ENCODE measurements at regions not wholly inside any gene's neighbourhood (a gene's known extent, or its start where the extent isn't known, plus 50 kb on each side); places are given as distances from the start of the nearest gene placed in this dataset.

GRCh38 chr15:100764778-100765466 lies 114.7 kb upstream of the ALDH1A3 start:
- ATAC-seq = no peak
- no peaks in the 10 kb centered on the region for H3K27me3 ChIP-seq
- WGBS (ENCODE audit: insufficient coverage, low coverage, low lambda C conversion rate, missing lambda C conversion rate) = 48% methylated on average over 5 of the region's 9 CpGs
- intact Hi-C loops (cut with DNase I) = no loop called here
- no peak overlapping the region for H3K4me3 ChIP-seq
- no peak overlapping the region for H3K27ac ChIP-seq
- peak in 2 of 3 donors; percentile 27 to 42 for DNase-seq
- no peaks in the 10 kb centered on the region for H3K4me1 ChIP-seq
- H3K9me3 ChIP-seq = no peaks in the 10 kb centered on the region
- H3K36me3 ChIP-seq = no peaks in the 10 kb centered on the region
- TF ChIP-seq POLR2A (IDR thresholded peaks at IDR 0.05) = no peak
- TF ChIP-seq CTCF (IDR thresholded peaks at IDR 0.05) = no peak

GRCh38 chr15:100765467-100766241 lies 114.0 kb upstream of the ALDH1A3 start:
- TF ChIP-seq CTCF (IDR thresholded peaks at IDR 0.05) (no peak), POLR2A (IDR thresholded peaks at IDR 0.05) (no peak)
- Histone ChIP-seq H3K27ac (no peak overlapping the region), H3K4me1 (no peaks in the 10 kb centered on the region), H3K27me3 (no peaks in the 10 kb centered on the region), H3K36me3 (no peaks in the 10 kb centered on the region), H3K9me3 (no peaks in the 10 kb centered on the region), H3K4me3 (no peak overlapping the region)
- DNase-seq (peak in 2 of 3 donors; percentile 38 to 43), ATAC-seq (no peak)
- 64% methylated on average over 13 of the region's 24 CpGs for WGBS (ENCODE audit: insufficient coverage, low coverage, low lambda C conversion rate, missing lambda C conversion rate)
- intact Hi-C loops (cut with DNase I) = no loop called here

GRCh38 chr15:100766243-100767000 lies 113.2 kb upstream of the ALDH1A3 start:
- DNase-seq (peak in 2 of 3 donors; percentile 37 to 39), ATAC-seq (no peak)
- no peaks in the 10 kb centered on the region for H3K27me3 ChIP-seq
- H3K4me1 ChIP-seq = no peaks in the 10 kb centered on the region
- no peak overlapping the region for H3K27ac ChIP-seq
- WGBS (ENCODE audit: insufficient coverage, low coverage, low lambda C conversion rate, missing lambda C conversion rate) = 24% methylated on average over 10 of the region's 13 CpGs
- no peaks in the 10 kb centered on the region for H3K36me3 ChIP-seq
- H3K4me3 ChIP-seq = no peak overlapping the region
- no peaks in the 10 kb centered on the region for H3K9me3 ChIP-seq
- TF ChIP-seq POLR2A (IDR thresholded peaks at IDR 0.05) (no peak), CTCF (IDR thresholded peaks at IDR 0.05) (no peak)
- intact Hi-C loops (cut with DNase I) = no loop called here

GRCh38 chr15:100767001-100767825 lies 112.4 kb upstream of the ALDH1A3 start:
- Histone ChIP-seq H3K4me3 (no peak overlapping the region), H3K36me3 (no peaks in the 10 kb centered on the region), H3K9me3 (no peaks in the 10 kb centered on the region), H3K27ac (no peak overlapping the region), H3K27me3 (no peaks in the 10 kb centered on the region), H3K4me1 (no peaks in the 10 kb centered on the region)
- 63% methylated on average over 8 of the region's 14 CpGs for WGBS (ENCODE audit: insufficient coverage, low coverage, low lambda C conversion rate, missing lambda C conversion rate)
- peak in 1 of 3 donors; percentile 21 for DNase-seq
- TF ChIP-seq POLR2A (IDR thresholded peaks at IDR 0.05) = no peak
- TF ChIP-seq CTCF (IDR thresholded peaks at IDR 0.05) = no peak
- intact Hi-C loops (cut with DNase I) = no loop called here
- no peak for ATAC-seq
